HG03457 (cell line): ENCODE measurements at regions not wholly inside any gene's neighbourhood (a gene's known extent, or its start where the extent isn't known, plus 50 kb on each side); places are given as distances from the start of the nearest gene placed in this dataset.
"Not testable (repeated sequence)": the region's sequence is repeated elsewhere in the genome, so short reads cannot be mapped to it uniquely, and the experiment has no call there.

Source experiments
- ATAC-seq: cut with Tn5 transposase; IDR thresholded peaks from one replicate; pipeline ENCODE4 v1.9.1; 2021; ENCODE audit warnings: moderate number of reproducible peaks; ENCODE audit not compliant: unreplicated experiment

DNA sequence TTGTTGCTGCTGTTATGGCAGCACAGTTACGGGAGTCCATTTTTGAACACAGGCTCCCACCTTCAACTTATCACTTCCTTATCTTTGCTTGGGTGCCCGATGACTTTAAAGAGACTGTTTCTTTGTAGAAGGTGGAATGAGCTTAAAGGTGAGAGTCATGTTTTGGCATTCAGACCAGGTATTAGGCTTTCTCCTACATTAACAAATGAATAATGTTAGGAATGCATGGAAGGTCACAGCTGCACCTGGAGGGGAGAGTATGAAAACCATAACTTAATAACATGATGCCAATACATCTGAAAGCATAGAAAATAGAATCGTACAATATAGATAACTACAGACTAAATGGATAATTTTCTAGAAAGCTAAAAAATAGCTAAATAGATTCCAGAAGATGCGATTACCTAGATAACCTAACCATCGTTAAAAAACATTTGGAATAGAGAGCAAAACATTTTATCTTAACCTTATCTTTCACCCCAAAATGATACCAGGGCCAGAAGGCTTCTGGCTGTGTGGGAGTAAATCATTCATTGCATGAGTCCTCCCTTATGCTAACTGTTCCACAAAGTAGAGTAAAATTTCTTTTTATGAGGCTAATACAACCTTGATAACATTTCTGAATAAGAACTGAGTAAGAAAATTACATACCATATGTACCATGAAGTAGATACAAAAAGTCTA is 126.2 kb upstream of the ADCY2 start:
- ATAC-seq = no peak

DNA sequence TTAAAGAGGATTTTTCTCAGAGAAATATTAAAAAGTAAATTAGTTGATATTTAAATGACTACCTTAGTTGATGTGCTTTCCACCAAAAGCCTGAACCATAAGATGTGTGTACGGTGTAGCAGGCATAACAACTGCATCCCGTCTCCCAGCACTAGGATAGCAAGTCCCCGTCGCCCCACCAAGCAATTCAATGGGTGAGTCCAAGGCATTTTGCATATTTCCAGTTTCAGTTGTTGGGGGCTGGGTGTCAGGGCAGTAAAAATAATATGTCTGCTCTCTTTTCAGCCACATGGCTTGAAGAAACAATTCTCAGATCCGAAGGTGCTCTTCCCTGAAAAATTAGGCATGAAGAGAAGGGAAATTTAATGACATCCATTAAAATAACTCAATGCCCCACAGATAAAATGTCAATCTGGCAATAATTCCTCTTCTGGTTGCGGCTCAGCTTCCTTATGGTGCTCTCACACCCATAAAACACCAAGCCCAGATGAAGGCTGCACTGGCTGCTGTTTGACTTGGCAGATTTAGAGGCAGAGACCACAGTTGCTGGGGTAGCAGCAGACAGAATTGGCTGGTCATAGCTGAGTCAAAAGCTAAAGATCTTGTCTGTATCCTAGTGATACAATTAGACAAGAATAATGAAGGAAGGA is 124.4 kb upstream of the ADCY2 start:
- ATAC-seq = no peak

DNA sequence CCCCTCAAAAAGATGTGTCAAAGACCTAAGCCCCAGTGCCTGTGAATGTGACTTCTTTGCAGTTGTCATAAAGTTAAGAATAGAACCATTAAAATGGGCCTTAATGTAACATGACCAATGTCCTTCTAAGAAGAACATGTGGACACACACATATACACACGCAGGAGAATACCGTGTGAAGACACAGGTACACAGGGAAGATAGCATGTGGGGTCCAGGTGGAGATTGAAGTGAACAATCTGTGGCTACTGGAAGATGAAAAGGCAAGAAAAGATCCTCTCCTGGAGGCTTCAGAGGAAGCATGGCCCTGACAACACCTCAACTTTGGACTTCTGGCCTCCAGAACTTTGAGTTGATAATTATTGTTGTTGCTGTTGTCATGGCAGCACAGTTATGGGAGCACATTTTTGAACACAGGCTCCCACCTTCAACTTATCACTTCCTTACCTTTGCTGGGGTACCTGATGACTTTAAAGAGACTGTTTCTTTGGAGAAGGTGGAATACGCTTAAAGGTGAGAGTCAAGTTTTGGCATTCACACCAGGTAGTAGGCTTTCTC is 123.5 kb upstream of the ADCY2 start:
- ATAC-seq = no peak

DNA sequence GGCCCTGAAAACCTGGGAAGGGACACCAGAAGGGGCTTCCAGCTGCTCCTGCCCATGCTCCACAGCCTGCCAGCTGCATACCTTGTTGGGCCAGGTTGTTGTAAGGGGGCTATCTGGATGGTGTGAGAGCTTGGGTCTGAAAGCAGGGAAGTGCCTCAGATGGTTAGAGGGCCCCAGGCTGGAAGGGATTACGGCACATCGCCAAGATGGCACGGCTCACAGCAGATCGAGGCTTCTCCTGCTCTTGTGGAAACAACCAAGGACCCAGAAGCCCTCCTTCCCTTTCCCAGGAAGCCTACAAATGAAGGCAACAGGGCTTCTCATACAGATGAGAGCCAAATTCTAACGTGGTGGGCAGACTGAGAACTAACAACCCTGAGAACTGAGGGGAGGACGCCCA is 121.7 kb upstream of the ADCY2 start:
- no peak for ATAC-seq

DNA sequence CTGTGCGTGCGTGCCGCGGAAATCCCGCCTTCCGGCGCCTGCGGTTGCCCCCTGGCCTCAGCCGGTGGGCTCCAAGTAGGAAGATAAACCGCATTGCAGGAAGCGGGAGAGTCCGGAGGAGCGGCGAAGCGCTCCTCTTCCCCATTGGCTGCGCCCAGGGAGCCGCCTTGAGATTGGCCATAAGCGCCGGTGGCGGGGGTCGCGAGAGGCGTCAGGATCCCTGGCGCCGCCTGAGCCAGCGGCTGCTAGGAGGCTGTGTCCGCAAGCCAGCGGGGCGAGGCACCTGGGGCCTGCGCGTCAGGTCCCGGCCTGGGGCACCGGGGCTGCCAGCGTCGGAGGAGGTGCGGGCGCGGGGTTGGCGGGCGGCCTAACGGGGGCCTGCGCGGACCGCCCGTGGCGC is 106.3 kb upstream of the ADCY2 start:
- not testable (repeated sequence) for ATAC-seq

DNA sequence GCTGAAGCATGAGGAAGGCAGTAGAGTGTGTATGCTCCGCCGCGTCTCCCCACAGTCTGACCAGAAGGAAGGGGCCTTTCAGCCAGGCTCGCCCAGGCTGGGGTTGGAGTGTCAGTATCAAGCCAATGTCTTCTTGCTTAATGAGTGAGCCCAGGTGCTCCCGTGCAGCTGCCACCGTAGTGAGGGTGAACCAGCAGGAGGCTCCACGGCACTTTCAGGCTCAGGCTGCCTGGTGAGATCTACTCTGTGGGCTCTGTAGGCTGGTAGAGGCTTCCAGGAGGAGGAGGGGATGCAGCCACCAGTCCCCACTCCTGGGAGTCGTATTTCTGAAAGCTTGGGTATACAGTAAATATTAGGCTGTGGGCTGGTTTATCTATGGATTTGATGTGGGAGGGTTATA is 98.1 kb upstream of the ADCY2 start:
- ATAC-seq = not testable (repeated sequence)

DNA sequence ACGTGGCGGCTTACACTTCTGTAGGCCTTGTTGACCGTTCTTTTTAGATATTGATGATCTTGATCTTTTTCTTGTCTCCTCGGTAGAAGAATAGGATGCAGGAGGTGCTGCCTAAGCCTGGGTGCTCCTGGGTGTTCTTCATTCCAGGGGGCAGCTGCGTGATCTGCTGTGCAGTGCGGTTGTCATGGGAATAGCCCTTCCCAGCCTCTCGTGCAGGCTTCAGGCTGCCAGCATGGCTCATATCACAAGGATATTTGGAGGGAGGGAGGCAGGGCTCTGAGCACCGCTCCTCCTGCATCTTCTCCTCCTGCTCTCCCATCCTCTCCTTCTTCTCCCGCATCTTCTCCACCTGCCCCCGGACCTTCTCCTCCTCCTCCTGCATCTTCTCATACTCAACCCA is 96.2 kb upstream of the ADCY2 start:
- not testable (repeated sequence) for ATAC-seq

DNA sequence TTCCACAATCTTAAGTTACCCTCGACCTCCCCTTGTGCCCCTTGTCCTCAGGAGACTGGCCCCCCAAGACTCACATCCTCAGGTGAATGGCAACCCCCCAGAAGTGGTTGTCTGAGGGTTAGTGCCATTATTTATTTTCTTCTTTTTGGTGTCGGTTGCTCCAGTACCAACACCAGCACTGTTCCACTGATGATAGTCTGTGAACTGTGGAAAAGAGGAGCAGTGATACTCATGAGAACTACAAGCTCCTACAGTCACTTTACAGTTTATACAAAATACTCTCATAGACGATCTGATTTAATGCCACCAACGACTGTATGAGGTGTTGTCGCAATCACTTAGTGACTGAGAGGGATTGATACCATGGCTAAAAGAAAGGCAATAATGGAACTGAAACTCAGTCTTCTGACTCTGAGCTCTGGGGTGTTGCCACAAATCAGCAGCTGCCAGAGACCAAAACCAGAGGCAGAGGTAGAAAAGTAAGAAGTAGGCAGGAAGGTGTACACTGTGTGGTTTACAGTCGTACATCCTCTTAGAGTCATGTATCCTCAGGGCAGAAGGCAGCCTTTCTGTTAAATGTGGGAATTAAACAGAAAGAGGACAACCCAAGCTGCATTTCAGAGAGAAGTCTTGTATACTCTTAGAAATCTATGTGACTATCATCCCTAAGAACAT is 90.8 kb upstream of the ADCY2 start:
- ATAC-seq = not testable (repeated sequence)

DNA sequence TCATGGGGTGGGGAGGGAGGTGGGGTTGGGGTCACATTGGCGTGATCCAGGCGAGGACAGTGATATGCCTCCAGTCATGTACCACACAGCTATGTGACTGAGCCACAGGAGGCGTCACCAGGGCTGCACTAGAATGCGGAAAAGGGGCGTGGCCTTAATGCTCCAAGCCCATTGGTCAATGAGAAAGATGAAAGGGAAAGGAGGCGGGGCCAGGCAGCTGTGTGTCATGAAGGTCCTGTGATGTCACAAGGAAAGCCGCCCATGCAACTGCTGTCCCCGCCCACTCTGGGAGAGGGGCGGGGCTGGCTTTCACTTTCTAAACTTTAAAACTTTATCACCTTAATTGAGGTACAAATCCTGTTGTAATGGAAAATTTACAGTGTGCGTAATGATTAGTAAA is 89.4 kb upstream of the ADCY2 start:
- not testable (repeated sequence) for ATAC-seq

DNA sequence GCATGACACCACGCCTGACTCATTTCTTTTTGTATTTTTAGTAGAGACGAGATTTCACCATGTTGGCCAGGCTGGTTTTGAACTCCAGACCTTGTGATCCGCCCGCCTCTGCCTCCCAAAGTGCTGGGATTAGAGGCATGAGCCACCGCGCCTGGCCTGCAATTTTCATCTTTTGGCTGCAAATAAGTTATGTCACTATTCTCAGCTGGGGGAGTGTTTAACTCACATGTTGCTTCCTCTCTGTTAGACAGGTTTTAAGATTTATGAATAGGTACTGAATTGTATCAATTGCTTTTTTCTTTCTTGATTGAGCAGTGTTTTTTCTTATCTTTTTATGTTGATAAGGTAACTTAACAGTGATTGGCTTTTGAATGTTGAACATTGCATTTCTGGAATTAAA is 88.2 kb upstream of the ADCY2 start:
- ATAC-seq = not testable (repeated sequence)

DNA sequence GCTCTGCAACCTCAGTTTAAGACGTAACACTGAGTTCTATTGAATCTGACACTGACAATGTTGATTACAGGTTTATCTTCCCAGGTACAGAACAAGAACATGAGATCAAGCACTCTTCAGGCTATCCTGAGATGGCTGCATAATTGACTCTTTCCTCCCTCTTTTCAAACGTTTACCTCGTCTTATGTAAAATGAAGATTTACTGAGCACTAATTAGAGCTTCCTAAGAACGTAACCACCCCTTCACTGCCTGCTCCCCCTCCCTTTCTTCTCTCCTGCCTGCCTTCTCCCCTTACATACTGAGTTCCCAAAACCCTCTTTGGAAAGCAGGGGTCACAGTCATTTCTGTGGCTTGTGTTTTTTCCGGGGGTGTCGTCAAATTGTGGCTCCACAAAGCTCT is 86.2 kb upstream of the ADCY2 start:
- not testable (repeated sequence) for ATAC-seq

DNA sequence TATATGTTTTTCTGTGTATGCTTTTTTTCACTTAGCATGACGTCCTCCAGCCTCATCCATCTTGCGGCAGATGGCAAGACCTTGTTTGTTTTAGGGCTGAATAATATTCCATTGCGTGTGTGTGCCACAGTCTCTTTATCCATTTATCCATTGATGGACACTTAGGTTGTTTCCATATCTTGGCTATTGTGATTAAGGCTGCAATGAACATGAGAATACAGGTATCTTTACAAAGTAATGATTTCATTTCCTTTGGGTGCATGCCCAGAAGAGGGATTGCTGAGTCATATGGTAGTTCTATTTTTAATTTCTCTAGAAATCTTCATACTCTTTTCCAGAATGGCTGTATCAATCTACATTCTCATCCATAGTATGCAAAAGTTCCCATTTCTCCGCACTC is 85.3 kb upstream of the ADCY2 start:
- ATAC-seq = not testable (repeated sequence)

DNA sequence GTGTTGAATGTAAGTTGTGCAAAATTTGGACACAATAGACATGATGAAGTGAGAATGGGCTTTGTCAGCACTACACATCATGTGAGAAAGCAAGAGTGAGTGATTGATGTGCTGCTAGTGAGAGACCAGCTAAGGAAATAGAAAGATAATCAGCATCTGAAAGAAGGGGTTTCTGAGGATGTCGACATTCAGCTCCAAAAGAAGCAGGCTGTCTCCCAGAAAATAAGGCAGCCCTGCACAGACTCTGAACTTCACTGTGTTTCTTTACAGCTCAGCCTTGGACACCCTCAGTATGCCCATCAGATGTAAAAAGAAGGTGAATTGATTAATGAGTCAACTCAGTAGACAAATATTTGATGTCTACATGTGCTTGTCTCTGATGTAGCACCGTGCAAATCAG is 80.8 kb upstream of the ADCY2 start:
- ATAC-seq = no peak

DNA sequence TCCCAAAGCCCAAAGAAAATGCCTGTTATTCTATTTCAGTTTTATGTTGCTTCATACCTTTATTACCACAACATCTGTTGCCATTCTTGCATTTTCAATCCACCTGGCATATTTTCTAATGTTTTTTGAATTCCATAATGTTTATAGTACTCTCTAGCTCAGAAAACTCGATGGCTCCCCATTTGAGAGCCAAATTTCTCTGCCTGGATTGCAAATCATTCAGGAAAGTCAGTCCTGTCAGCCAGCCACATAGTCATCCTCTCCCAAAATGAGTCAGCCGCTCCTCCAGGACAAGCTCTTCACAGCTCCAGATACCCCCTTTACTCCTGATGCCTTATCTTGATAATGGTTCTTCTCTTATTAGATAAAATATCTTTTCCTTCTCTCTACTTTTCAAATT is 78.2 kb upstream of the ADCY2 start:
- no peak for ATAC-seq

DNA sequence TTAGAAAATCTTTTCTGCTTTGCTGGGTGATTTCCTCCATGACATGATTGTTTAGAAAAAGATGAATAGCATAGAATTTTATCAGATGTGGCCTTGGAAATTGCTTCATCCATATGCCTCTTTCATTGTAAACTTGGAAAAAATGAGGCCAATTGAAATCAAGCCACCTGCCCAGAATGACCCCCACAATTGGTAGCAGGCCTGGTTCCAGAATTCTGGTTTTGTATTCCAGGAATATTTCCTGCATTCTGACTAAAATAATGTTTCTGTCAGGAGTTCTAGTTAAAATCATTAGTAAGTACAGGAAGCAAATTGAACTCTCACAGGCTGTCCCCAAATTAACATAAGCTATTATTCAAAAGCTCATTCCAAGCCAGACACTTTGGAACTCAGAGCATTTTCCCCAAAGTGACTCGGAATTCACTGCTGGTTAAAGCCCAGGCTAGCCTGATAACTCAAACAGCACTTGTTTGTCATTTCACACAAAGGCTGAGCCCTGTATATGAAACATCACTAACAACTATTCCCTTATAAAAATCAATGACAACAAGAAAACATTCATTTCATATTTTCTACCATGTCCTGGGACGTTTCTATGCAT is 75.1 kb upstream of the ADCY2 start:
- ATAC-seq = no peak

DNA sequence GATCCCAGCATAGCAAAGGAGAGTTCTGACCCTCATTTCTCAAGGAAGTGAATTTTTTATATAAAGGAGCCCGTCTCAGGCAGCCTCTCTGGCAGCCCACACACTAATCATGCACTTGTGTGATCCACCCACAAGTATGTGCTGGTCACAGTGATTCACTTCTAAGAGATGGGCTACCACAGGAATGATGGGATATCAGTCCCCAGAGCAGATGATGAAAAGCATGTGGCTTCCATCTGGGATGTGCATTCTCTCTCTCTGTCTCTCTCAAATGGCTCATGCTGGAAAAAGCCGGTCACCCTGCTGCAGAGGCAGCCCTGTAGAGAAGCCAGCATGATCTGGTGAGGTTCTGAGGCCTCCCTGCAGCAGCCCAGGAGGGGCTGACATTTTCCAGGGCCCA is 74.2 kb upstream of the ADCY2 start:
- no peak for ATAC-seq

DNA sequence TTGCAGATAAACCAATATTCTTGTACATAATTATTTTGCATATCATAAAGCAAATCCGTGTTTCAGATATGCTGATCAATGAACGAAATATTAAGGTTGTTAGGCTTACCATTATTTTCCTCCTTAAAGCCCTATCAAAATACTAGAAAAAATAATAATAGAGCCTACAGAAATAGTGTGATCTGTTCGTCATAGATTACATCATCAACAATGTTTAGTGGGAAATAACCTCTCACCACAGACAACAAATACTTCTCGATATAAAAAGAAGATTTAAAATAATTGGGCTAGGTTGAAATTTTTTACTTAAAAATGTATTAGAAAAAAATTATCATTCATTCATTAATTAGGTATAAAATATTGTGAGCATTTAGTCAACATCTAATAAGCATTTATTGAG is 71.0 kb upstream of the ADCY2 start:
- ATAC-seq = no peak

DNA sequence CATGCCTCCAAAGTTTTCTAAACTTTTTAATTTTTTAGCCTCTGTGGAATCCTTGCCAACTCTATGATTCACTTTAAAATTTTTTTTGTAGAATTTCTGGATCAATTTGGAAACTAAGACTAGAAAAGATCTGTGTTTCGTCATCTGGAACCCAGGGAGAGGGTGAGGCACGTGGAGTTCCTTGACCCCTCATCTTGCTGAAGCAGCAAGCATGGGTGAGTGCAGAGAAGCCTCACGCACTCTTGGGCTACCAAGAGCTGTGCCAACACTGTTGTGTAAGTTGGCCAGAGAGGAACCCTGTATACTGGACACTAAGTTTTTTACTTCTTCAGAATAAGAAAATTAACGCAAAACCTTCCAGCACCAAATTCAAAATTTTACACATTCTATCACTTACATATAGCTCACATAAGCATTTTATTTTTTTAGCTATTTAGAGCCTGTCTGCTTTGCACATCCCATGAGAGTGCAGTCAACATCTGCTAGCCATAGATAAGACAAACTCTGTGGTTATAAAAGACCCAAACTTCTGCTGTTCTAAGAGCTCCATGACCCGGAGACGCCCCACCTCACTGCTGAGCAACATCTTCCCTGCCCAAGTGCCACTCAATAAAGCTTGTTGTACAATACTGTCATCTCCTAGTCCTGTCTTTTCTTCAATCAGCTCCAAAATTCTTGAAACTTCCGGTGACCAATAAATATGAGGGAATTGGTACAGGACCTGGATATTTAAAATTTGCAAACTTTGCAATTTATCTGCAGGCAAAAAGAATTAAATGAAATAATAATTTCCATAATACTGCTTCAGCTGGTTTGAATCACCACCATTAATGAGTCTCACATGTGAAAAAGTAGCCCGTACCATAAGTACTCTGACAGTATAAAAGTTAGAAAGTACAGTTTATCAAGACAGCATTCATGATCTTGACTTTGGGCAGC is 69.7 kb upstream of the ADCY2 start:
- no peak for ATAC-seq

DNA sequence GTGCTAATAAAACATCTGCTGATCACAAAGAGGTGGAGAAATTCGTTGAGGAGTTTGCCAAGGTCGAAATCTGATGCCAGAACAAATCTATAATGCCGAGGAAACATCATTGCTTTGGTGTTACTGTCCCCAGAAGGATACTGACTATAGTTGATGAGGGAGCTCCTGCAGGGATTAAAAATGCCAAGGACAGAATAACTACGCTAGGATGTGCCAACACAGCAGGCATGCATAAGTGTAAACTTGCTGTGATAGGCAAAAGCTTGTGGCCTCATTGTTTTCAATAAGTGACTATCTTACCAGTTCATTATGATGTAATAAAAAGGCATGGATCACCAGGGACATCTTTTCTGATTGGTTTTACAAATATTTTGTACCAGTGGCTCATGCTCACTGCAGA is 66.8 kb upstream of the ADCY2 start:
- no peak for ATAC-seq

DNA sequence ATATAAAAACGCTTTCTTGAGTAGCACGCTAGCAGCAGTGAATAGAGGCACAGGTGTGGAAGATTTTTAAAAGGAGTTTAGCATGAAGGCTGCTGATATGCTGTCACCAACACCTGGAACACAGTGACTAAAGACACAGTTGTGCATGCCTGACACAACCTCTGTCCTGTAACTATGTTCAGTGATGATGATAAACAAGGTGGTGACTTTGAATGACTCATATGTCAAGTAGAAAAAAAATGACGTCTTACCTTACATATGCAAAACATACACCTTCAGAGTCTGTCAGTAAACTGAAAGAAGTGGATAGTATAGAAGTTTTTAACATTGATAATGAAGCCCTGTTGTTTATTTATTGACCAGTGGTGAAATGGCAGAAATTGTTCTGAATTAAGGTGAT is 66.2 kb upstream of the ADCY2 start:
- ATAC-seq = no peak

DNA sequence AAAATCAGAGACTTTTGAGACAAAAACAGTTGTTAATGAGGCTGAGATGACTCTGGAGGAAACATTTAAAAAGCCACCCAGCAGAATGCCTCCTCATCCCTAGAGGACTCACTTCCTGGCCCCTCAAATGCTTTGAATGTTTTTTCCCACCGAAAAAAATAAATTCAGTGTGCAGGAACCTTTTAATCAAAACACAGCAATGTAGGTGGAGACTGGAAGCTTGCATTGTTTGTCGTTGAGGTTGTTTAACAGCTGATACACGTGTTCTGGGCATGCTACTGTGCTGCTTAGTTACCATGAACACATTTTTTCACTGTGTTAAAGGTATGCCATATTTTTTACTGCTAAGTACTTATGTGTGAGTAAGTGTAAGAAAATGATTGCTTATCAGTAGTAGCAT is 65.7 kb upstream of the ADCY2 start:
- no peak for ATAC-seq
